HG03135 (cell line): ENCODE measurements at regions not wholly inside any gene's neighbourhood (a gene's known extent, or its start where the extent isn't known, plus 50 kb on each side); places are given as distances from the start of the nearest gene placed in this dataset.
"Not testable (repeated sequence)": the region's sequence is repeated elsewhere in the genome, so short reads cannot be mapped to it uniquely, and the experiment has no call there.

Experiments
- ATAC-seq: cut with Tn5 transposase; IDR thresholded peaks from one replicate; pipeline ENCODE4 v1.9.1; 2021; ENCODE audit warnings: mild to moderate bottlenecking, moderate library complexity; ENCODE audit not compliant: unreplicated experiment

DNA sequence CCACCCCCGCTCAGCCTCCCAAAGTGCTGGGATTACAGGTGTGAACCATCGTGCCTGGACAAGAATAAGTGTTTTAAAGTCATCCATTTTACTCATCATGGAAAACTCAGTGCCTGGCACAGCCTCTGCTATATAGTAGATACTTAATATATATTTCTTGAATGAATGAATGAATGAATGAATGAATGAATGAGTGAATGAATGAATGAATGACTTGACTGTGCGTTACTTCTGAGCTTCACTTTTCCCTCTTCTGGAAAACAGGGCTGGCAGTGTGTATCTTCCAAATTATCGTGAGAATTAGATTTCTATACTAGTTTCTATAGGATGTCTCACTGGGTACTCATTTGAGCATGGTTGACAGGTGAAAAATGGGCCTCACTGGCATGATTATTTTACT lies 307.3 kb upstream of the ERCC4 start:
- ATAC-seq = no peak

DNA sequence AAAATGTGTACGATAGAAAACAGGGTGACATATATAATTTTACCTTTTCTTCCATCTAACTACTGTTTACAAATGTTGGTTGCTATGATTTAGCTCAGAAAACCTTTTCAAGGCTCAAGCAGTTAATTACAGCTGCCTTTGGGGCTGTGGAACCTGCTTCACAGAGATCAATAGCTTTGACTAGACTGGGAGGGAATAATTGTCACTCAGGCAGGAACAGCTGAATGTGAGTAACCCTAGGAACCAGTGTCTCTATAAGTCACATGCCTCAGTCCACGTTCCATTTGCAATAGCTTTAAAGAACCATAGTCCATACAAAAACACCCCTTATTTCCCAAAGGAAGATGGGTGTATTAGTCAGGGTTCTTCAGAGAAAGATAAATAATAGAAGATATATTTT lies 306.8 kb upstream of the ERCC4 start:
- ATAC-seq = no peak

DNA sequence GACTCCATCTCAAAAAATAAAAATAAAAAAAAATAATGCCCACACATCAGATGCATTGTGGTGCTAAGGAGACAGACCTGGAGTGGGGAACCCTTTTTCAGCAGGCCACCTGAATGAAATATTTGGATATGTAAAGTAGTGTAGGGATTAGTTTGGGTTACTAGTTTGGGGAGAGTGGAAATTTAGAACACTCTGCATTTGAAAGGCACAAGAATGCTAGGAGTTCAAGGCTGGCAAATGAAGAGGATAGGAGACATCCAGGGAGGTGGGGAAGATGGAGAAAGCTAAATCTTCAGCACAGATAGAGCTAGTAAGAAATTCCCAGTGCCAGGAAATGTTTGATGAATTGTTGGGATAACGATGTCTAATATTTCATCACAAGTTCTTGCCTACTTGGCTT lies 298.3 kb upstream of the ERCC4 start:
- ATAC-seq = no peak

DNA sequence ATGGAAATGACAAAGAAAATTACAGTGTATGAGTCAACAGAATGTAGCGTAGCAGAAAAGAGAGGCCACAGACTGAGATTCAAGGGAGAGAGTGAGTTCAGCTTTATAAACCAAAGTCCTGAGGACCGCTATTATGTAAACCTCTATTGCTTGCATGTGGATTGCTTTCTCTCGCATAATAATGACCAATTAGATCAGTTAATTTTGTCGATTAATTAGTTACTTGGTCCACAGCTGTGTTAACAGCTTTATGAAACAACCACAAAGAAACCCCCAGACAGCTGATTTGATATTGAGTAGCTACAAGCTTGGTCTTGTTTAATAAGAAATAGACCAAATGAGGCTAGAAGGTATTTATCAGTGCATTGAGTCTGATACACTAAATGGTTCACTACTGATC lies 291.8 kb upstream of the ERCC4 start:
- ATAC-seq = no peak

DNA sequence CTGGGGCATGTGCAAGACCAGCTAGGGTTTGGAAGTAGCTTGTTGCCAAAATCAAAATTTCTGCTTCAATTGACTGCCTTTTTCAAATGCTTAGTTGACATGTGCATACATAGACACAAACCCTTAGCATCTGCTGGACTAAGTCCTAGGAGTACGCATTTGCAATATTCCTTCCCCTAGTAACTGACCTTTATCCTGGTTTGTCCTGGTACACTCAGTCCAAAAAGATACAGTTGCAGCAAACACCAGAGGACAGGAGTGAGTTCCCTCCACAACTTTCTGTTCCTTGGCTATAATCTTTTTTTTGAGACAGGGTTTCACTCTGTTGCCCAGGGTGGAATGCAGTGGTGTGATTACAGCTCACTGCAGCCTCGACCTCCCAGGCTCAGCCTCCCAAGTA lies 290.2 kb upstream of the ERCC4 start:
- no peak for ATAC-seq

DNA sequence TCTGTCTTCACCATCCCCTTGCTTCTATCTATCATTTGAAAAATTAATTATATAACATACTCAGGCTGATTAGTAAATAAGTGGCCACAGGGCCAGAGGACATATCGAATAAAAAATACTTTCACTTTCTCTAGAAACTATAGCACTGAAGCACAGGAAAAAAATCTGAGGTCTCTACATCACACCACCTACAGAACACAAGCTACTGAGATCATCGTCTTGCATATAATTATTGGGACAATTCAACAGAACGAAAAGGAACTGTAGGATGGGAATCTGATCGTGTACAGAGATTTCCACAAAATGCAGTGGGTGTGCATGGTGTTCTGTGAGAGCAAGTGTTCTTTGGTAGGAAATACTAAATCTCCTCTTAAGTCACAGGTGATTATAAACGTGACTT lies 289.6 kb upstream of the ERCC4 start:
- ATAC-seq = no peak

DNA sequence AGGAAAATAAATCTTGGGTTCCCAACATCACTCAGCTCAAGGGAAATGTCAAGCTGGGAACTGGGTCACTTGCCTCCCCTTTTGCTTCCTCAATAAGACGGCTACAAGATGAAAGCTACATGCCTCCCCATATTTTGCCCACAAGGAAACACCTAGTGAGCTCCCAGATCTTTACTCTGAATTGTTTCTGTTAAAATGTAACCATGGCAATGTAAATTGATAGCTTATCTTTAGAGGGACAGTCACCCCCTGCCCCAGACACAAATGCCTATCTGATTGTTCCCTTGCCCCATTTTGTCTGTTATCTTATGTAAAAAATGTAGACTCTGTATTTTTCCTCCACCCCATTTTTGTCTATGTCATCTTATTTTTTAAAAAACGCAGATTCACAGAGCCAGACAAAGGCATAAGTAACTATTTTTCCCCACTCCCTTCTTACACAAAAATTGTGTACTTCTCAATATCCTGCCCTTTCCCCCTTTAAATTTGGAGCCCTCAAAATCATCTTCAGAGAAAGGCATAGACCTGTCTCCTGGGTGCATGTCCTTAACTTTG lies 288.7 kb upstream of the ERCC4 start:
- no peak for ATAC-seq

DNA sequence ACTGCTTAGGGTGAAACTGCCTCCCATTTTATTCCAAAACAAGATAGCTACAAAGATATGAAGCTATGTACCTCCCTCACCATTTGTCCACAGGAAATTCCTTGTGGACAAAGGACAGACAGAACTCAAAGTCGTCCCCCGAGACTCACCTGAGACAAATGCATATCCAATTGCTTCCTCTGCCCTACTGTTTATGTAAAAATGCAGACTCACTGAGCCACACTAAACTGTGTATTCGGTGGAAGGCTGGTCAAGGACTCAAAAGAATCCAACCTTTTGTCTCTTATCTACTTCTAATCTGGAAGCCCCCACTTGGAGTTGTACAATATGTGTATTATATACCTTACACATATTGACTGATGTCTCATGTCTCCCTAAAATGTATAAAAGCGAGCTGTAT lies 288.0 kb upstream of the ERCC4 start:
- ATAC-seq = no peak

DNA sequence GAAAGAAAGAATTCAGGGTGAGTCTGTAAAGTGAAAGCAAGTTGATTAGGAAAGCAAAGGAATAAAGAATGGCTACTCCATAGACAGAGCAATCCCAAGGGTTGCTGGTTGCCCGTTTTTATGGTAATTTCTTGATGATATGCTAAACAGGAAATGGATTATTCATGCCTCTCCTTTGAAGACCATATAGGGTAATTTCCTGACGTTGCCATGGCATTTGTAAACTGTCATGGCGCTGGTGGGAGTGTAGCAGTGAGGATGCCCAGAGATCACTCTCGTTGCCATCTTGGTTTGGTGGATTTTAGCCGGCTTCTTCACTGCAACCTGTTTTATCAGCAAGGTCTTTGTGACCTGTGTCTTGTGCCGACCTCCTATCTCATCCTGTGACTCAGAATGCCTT lies 287.4 kb upstream of the ERCC4 start:
- ATAC-seq = not testable (repeated sequence)

DNA sequence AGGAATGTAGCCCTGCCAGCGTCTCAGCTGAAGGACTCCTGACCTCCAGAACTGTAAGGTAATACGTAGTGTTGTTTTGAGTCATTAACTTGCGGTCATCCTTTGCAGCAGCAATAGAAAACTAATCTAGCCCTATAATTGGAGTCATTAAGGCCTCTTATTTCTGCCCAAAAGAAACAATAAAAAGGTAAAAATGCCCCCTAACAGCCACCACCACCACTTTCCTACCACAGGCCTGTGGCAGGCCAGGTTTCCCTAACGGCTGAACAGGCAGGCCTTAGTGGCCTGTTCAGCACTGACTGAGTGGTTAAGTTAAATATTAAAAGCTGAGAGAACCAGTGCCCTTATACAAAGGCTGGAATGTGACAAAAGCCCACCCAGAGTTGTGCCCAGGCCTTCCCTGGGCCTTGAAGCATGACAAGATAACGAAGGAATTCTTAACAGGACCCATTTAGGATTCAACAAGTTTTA lies 286.5 kb upstream of the ERCC4 start:
- ATAC-seq = no peak

DNA sequence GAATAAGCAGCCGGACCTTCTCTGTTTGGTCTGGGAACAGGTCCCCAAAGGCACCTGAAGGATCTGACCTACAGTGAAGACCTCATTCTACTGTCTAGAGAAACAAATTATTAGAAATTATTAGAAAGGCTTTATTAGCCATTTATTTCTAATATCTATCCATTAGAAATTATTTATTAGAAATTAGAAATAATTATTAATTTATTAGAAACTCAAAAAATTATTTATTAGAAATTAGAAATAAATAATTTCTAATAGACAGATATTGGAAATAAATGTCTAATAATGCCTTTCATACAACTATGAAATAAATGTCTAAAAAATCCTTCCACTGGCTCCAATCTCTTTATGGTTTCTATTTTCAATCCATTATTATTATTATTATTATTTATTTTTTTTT lies 285.7 kb upstream of the ERCC4 start:
- no peak for ATAC-seq

DNA sequence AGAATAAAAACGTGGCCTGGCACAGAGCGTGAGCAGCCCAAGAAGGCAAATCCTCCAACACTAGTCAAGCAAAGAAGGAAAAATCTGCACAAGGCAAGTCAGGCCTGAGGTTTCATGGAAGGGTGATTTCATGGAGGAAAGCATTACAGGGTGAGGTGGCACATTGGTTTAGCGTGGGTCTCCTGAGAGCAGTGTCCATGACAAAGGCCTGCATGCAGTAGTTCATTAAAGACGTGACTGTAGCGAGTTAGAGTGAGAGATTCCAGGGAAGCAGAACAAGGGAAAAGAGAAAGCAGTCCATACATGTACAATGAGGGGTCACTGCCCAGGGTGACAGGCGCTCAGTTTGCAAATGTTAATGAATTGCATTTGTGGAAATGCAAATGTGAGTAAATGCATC lies 285.0 kb upstream of the ERCC4 start:
- ATAC-seq = no peak

DNA sequence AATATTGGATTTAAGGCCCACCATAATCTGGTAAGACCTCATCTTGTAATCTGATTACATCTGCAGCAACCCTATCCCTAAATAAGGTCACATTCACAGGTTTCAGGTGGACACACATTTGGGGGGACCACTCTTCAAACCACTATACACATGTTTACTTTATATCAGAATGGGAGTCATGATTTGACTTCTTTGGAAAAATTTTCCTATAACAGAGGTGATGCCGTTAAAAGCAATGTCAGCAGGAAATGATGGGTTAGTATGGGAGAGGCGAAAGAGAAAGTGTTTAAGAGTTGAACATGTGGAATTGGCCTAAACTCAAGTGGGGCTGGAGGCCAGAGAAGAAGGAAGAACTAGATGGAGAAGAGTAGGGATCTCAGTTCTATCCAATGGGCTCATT lies 281.7 kb upstream of the ERCC4 start:
- no peak for ATAC-seq

DNA sequence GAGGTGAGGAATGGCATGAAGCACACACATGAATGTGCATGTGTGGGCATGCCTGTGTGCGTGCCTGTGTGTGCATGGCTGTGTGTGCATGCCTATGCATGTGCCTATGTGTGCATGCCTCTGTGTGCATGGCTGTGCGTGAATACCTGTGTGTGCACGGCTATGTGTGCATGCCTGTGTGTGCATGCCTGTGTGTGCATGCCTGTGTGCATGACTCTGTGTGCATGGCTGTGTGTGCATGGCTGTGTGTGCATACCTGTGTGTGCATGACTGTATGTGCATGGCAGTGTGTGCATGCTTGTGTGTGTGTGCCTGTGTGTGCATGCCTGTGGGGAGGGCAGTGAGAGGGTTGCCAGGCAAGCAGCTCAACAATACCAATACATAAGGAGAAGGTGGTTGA lies 276.5 kb upstream of the ERCC4 start:
- ATAC-seq = no peak

DNA sequence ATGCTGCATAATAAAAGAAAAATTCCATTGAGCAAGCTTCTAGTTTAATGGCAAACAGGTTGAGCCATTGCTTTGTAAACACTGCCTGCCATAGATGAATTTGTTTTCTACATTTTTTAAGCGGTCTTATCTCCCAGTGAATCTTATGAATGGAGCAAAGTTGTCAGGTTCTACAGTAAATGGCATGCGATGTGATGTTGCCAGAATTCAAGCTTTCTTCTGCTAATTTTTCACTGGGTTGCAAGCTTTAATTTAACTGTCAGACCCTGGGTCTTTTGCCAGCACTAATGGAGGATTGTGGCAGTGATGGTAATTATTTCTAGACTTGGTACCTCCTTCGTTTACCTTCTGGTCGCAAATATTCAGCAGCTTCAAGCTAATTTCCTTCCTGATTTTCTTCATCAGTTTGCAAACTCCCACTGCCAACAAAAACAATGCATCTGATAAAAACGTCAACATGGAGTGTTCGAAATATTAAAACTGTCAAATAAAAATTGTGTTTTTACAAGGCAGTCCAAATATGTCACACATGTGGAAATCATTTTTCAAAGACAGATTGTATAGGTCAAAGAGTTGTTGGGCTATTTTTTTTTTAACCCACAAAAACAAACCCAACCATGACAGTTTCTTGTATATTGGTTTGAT lies 274.2 kb upstream of the ERCC4 start:
- no peak for ATAC-seq

DNA sequence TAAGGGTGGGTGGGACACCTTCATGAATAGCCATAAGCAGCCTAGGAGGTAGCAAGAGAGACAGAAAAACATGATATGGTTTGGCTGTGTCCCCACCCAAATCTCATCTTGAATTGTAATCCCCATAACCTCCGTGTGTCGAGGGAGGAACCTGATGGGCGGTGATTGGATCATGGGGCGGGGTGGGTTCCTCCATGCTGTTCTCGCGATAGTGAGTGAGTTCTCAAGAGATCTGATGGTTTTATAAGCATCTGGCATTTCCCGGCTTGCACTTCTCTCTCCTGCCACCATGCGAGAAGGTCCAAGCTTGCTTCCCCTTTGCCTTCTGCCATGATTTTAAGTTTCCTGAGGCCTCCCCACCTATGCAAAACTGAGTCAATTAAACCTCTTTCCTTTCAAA lies 259.1 kb upstream of the ERCC4 start:
- ATAC-seq = no peak

DNA sequence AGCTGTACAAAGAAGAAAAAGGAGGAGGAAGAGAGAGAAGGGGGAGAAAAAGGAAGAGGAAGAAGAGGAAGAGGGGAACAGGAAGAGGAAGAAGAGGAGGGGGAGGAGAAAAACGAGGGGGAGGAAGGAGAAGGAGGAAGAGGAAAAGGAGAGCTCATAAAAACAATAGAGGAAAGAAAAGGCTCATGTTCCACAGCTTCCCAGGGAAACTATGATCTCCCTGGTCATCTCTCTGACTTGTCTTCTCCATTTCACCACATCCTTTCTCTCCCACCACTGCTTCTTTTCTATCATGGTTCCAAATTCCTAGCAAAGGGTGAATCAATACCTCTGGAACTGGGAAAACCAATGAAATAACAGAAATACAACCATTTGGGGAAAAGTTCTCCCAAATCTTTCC lies 254.1 kb upstream of the ERCC4 start:
- no peak for ATAC-seq

DNA sequence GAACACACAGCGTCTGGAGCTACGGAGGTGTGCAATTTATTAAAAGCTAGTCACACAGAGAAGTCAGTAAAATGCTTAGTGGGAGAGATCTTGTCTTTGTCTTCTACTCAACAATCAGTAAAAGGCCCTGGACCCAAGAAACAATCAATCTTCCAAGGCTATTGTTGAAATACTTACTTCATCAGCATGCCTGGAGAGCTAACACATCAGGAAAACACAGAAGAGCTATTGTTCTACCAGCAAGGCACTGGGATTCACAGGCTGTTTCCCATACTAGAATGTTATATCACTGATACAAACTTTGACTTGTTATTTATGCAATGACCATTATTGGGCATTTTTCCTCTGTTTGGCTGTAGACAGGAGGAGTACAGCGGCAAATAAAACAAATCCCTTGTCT lies 247.8 kb upstream of the ERCC4 start:
- ATAC-seq = no peak

DNA sequence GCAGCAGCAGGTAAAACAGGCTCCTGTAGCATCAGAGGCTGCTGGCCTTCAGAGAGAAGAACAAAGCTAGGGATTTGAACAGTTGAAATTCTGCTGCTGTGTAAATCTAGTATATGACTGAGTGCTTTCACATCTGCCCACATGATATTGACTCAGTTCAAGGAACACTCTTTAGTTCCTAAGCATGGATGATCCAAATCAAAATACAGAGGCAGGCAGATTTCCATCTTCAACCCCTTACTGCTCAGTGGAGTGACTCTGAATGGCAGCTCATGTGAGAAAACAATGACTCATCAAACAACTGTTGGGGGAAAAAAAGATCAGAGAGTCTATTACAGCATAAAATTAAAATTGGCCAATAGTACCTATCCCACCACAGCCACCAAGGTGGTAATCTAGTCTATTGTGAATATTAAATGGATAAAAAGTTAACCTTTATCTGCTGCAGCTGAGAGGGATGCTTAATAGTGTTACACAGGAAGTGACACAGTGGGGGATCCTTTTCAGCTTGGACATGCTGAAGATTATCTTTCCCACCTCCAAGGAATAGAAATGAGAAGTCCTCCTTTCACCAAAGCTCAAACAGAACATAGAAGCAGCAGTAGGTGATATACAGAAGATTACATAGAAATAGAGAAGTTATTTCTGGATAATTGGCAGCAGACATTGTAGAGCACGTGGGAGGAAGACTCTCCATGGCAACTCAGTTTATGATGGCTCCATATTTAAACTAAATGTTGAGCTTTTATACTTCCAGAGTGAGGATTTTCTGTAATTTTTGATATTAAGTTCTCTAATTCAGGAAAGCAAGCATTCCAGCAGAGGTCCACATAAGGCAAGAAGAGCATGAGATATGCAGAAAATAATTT lies 239.7 kb upstream of the ERCC4 start:
- no peak for ATAC-seq

DNA sequence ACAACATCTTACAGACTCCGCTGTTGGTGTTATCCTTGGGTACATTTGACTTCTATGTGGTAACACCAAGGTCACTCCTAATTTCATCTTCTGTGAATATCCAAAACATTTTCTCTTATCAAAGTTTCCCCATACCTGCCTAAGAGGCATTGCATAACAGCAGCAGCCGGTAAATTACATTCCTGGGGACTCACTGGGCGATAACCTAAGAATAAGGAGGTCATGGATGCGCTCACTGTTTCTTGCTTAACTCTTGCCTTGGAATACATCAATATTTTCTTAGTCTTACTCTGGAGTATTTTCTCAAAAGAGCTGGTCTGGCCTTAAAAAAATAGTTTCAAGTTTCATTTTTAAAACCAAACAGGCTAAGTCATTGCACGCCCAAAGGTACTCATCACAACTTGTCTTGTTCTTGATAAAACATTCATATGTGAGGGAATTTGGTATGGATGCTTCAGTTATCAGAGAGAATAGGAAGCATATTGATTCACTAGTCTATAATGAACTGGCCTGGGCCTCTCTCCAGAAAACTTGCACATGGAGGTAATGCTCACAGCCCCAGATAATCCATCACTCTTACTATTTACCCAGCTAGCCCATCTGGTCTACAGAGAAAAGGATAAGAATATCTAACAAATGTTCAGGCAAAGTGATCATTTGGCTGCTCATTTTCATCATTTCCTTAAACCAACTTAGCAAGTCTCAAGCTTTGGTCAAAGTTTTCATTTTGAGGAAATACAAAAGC lies 235.0 kb upstream of the ERCC4 start:
- no peak for ATAC-seq

DNA sequence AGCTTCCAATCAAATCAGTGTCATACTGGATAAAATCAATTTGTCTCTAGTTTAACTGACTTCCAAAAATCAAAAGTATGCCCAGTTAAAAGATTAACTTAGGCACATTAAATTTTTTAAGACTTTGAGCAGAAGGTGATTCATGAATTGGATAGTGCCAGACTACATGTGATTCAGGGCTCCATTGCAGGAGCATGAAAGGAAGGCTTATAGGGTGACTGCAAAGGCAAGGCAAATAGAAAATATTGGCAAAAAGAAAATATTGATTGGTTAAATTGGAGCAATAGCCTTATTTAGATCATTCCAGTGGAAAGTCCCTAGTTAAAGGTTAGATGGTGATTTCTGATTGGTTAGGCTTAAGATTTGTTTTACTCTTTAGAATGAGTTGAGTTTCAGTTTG lies 223.9 kb upstream of the ERCC4 start:
- no peak for ATAC-seq

DNA sequence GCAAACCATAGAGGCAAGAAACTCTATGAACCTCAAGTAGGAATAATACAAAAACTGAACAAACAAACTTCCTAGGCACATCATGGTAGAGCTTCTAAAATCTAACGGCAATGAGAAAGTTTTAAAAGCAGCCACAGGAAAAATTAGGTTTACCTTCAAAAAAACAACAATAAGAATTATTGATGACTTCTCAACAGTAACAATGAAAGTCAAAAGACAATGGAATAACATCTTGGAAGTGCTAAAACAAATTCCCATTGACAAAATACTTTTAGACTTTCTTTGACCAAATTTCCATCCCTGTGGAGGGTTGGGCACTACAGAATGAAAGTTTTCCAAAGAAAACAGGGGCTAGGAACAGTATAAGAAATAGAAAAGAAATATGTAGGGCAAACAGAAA lies 222.9 kb upstream of the ERCC4 start:
- no peak for ATAC-seq
